Keratinocyte (primary cell): ENCODE measurements at regions not wholly inside any gene's neighbourhood (a gene's known extent, or its start where the extent isn't known, plus 50 kb on each side); places are given as distances from the start of the nearest gene placed in this dataset.

Source experiments
- DNase-seq: peaks from one replicate; pipeline ENCODE4 v3.0.0-alpha.2; 2011; ENCODE audit warnings: low read depth, missing footprints, low spot score
- FAIRE-seq: peaks from 2 replicates; lab custom pipeline; 2011; peaks lifted over from hg19 to GRCh38; lab: Jason Lieb, UNC
- H2AFZ ChIP-seq: 2 replicates; pipeline ENCODE4 v1.6.0; 2012; ENCODE audit warnings: low read length, control low read depth, inconsistent platforms; ENCODE audit not compliant: control insufficient read depth
- H3K27ac ChIP-seq: 2 replicates; pipeline ENCODE4 v1.5.1; 2011; ENCODE audit warnings: low read length; ENCODE audit not compliant: control insufficient read depth, insufficient read depth
- H3K27me3 ChIP-seq: 3 replicates; pipeline ENCODE4 v1.6.0; 2011; ENCODE audit warnings: low read length; ENCODE audit not compliant: control insufficient read depth, insufficient read depth; ENCODE audit errors: extremely low read depth
- H3K36me3 ChIP-seq, 2 experiments: 2 replicates in 1 of 2; 3 replicates in 1 of 2; pipeline ENCODE4 v1.5.1; 2011; ENCODE audit warnings: low read length in 2 of 2, mild to moderate bottlenecking in 1 of 2; ENCODE audit not compliant: control insufficient read depth in 2 of 2, insufficient read depth in 2 of 2; ENCODE audit errors: extremely low read depth in 1 of 2
- H3K4me1 ChIP-seq: 3 replicates; pipeline ENCODE4 v1.5.1; 2011; ENCODE audit warnings: low read length; ENCODE audit not compliant: control insufficient read depth, insufficient read depth; ENCODE audit errors: extremely low read depth
- H3K4me2 ChIP-seq: 3 replicates; pipeline ENCODE4 v1.6.0; 2011; ENCODE audit warnings: low read depth, low read length; ENCODE audit not compliant: control insufficient read depth, insufficient read depth; ENCODE audit errors: extremely low read depth
- H3K4me3 ChIP-seq, 3 experiments: fragments of 200-600 bp in 1 of 3; sonication (generic) in 1 of 3; 2 replicates in 2 of 3; 3 replicates in 1 of 3; pipeline ENCODE4 v1.5.1; 2011 to 2016; ENCODE audit warnings: low read length in 3 of 3, mild to moderate bottlenecking in 3 of 3, control low read depth in 2 of 3, inconsistent platforms in 1 of 3, low read depth in 1 of 3, mixed read lengths in 1 of 3, mixed run types in 1 of 3, moderate library complexity in 1 of 3; ENCODE audit not compliant: control insufficient read depth in 2 of 3, insufficient read depth in 2 of 3; ENCODE audit errors: extremely low read depth in 1 of 3
- H3K79me2 ChIP-seq: 2 replicates; pipeline ENCODE4 v1.6.0; 2012; ENCODE audit warnings: low read length; ENCODE audit not compliant: control insufficient read depth, insufficient read depth
- H3K9ac ChIP-seq: 3 replicates; pipeline ENCODE4 v1.6.0; 2011; ENCODE audit warnings: low read length; ENCODE audit not compliant: control insufficient read depth, insufficient read depth; ENCODE audit errors: extremely low read depth
- H3K9me1 ChIP-seq: 3 replicates; pipeline ENCODE4 v1.6.0; 2011; ENCODE audit warnings: low read length; ENCODE audit not compliant: control insufficient read depth, insufficient read depth; ENCODE audit errors: extremely low read depth
- H3K9me3 ChIP-seq: 2 replicates; pipeline ENCODE4 v1.5.1; 2012; ENCODE audit warnings: low read depth, low read length; ENCODE audit not compliant: control insufficient read depth
- H4K20me1 ChIP-seq: 3 replicates; pipeline ENCODE4 v1.6.0; 2011; ENCODE audit warnings: low read length; ENCODE audit not compliant: control insufficient read depth, insufficient read depth; ENCODE audit errors: extremely low read depth
- CTCF ChIP-seq, 3 experiments: IDR thresholded peaks in 1 of 3; conservative IDR thresholded peaks in 1 of 3; optimal IDR thresholded peaks in 1 of 3; 2 replicates in 2 of 3; 3 replicates in 1 of 3; pipeline versions ENCODE3 to v1.5.1; 2011; ENCODE audit warnings: low read length in 3 of 3, mild to moderate bottlenecking in 3 of 3, moderate library complexity in 2 of 3, control low read depth in 1 of 3, inconsistent platforms in 1 of 3; ENCODE audit not compliant: insufficient read depth in 2 of 3; ENCODE audit errors: extremely low read depth in 1 of 3
- EZH2 ChIP-seq: IDR thresholded peaks from one replicate; pipeline ENCODE4 v1.6.1; 2012; ENCODE audit warnings: inconsistent platforms, mild to moderate bottlenecking, low read length, moderate library complexity
- dilution Hi-C: fragments of 300-500 bp; cut with MboI; formaldehyde crosslinking; loops from one replicate; pipeline ENCODE4 v1.7.0; 2020; ENCODE audit warnings: low sequenced_read_pairs; ENCODE audit not compliant: extremely low pct_ligation_motif_present

- TF ChIP-seq CTCF (optimal IDR thresholded peaks at IDR 0.05 in 1 of 3, IDR thresholded peaks at IDR 0.05 in 1 of 3, conservative IDR thresholded peaks at IDR 0.05 in 1 of 3; ENCODE audit: extremely low read depth in 1 of 3, insufficient read depth in 2 of 3, low read length in 3 of 3), result no peak
These were observed 984.4 kb upstream of the AUTS2 start for GRCh38 chr7:68613897-68614296.

GRCh38 chr7:68619526-68619925 is 978.7 kb upstream of the AUTS2 start:
- no peaks in the 10 kb centered on the region for H3K9me1 ChIP-seq
- no peak for TF ChIP-seq EZH2
- TF ChIP-seq CTCF (optimal IDR thresholded peaks at IDR 0.05 in 1 of 3, IDR thresholded peaks at IDR 0.05 in 1 of 3, conservative IDR thresholded peaks at IDR 0.05 in 1 of 3; ENCODE audit: extremely low read depth in 1 of 3, insufficient read depth in 2 of 3, low read length in 3 of 3), result no peak
- no peaks in the 10 kb centered on the region for H3K4me1 ChIP-seq
- no peaks in the 10 kb centered on the region for H3K9me3 ChIP-seq
- H4K20me1 ChIP-seq, result no peaks in the 10 kb centered on the region
- H3K36me3 ChIP-seq, result no peaks in the 10 kb centered on the region
- no peak overlapping the region for H3K4me2 ChIP-seq
- dilution Hi-C loops, result no loop called here
- H3K79me2 ChIP-seq, result no peaks in the 10 kb centered on the region
- no peak for DNase-seq
- no peak overlapping the region for H3K9ac ChIP-seq
- no peak overlapping the region for H3K27ac ChIP-seq
- H3K4me3 ChIP-seq, result no peak overlapping the region
- no peak overlapping the region for H2AFZ ChIP-seq
- no peak for FAIRE-seq
- H3K27me3 ChIP-seq, result no peaks in the 10 kb centered on the region

More at GRCh38 chr7:68613897-68614296, 984.4 kb upstream of the AUTS2 start:
- Histone ChIP-seq H3K4me1 (no peaks in the 10 kb centered on the region), H3K4me3 (no peak overlapping the region), H4K20me1 (no peaks in the 10 kb centered on the region), H3K27me3 (no peaks in the 10 kb centered on the region), H3K79me2 (no peaks in the 10 kb centered on the region), H3K9me3 (no peaks in the 10 kb centered on the region), H3K27ac (no peak overlapping the region), H3K4me2 (no peak overlapping the region), H3K9me1 (no peaks in the 10 kb centered on the region), H3K36me3 (no peaks in the 10 kb centered on the region), H2AFZ (no peak overlapping the region), H3K9ac (no peak overlapping the region)
- DNase-seq (no peak), FAIRE-seq (no peak)
- dilution Hi-C loops, result no loop called here
